Prostate gland (tissue), 2 donors: ENCODE measurements at regions not wholly inside any gene's neighbourhood (a gene's known extent, or its start where the extent isn't known, plus 50 kb on each side); places are given as distances from the start of the nearest gene placed in this dataset.

Experiments used
- DNase-seq: peaks from one replicate; pipeline ENCODE4 v3.0.0-alpha.2; 2019; ENCODE audit warnings: low spot score
- H3K27ac ChIP-seq, 2 donors: fragments of 200-600 bp; sonication (generic); 2 replicates each; pipeline ENCODE4 v1.5.1; 2017 to 2019
- H3K27me3 ChIP-seq: fragments of 200-600 bp; sonication (generic); replicated peaks from 2 replicates; pipeline ENCODE4 v1.5.1; 2019; ENCODE audit not compliant: insufficient read depth
- H3K36me3 ChIP-seq, 2 donors: fragments of 200-600 bp; sonication (generic); 1 replicate in 1 of 2; 2 replicates in 1 of 2; pipeline versions ENCODE4 v1.5.1 to v1.8.1; 2017 to 2019
- H3K4me1 ChIP-seq: fragments of 200-600 bp; sonication (generic); replicated peaks from 2 replicates; pipeline ENCODE4 v1.5.1; 2019
- H3K4me3 ChIP-seq, 2 donors: fragments of 200-600 bp; sonication (generic); 2 replicates each; pipeline ENCODE4 v1.5.1; 2017 to 2019
- H3K9me3 ChIP-seq: fragments of 200-600 bp; sonication (generic); 2 replicates; pipeline ENCODE4 v1.5.1; 2017
- POLR2A ChIP-seq: fragments of 450-650 bp; IDR thresholded peaks from one replicate; pipeline ENCODE4 v1.6.1; 2016; ENCODE audit warnings: antibody characterized with exemption, mild to moderate bottlenecking
- POLR2AphosphoS5 ChIP-seq: sonication (generic); formaldehyde crosslinking; IDR thresholded peaks from one replicate; pipeline ENCODE4 v1.6.1; 2017; ENCODE audit warnings: antibody characterized with exemption
- WGBS: methylation state at CpG from one replicate; pipeline ENCODE4 v1.1.5; 2018; 5-methylcytosine and 5-hydroxymethylcytosine counted together
- intact Hi-C: fragments of 100-400 bp; cut with DNase I; formaldehyde crosslinking; loops from one replicate; pipeline ENCODE4 v1.14.2; 2022
- TF ChIP-seq, protein P1 (sequence below), 4 experiments: fragments of 200-600 bp in 2 of 4; fragments of 450-650 bp in 2 of 4; sonication (generic) in 2 of 4; IDR thresholded peaks; 1 replicate in 3 of 4; 2 replicates in 1 of 4; pipeline ENCODE4 v1.5.1; 2016 to 2019; ENCODE audit warnings: antibody characterized with exemption in 4 of 4, mild to moderate bottlenecking in 2 of 4, moderate library complexity in 2 of 4

DNA sequence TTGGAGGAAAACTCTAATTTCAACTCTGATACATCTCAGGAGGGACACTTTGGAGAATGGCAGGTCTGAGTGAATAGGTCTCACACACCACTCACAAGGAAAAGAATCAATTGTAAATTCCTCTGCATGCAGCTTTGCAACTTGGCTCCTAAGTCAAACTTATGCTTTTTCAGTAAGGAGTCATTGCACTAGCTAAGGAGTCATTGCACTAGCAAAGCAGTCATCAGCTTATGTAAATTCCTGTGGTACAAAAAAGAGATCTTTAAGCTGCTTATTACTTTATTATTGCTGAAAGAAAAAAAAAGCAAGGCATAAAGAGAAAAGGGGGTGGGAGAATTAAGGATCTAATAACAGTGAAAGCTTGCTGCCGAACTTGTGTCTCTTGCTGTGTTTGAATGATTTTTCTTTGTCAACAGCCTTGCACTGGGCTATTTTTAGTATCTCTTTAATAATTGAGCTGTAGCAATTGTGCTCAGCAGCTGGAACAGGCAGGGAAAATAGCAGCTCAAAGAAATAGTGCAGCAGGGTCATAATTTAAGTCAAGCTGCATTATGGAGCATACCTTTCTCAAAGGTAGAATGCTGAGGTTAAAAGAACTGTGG lies 154.3 kb upstream of the ARPP21 start:
- WGBS, result 52% methylated on average over 1 of the region's 1 CpG
- Histone ChIP-seq H3K27me3 (no peaks in the 10 kb centered on the region), H3K36me3 (no peaks in the 10 kb centered on the region), H3K27ac (no peak overlapping the region), H3K4me3 (no peak overlapping the region), H3K9me3 (no peaks in the 10 kb centered on the region), H3K4me1 (no peaks in the 10 kb centered on the region)
- no peak for DNase-seq
- TF ChIP-seq POLR2A (no peak), POLR2AphosphoS5 (no peak)
- TF ChIP-seq, protein P1, sequence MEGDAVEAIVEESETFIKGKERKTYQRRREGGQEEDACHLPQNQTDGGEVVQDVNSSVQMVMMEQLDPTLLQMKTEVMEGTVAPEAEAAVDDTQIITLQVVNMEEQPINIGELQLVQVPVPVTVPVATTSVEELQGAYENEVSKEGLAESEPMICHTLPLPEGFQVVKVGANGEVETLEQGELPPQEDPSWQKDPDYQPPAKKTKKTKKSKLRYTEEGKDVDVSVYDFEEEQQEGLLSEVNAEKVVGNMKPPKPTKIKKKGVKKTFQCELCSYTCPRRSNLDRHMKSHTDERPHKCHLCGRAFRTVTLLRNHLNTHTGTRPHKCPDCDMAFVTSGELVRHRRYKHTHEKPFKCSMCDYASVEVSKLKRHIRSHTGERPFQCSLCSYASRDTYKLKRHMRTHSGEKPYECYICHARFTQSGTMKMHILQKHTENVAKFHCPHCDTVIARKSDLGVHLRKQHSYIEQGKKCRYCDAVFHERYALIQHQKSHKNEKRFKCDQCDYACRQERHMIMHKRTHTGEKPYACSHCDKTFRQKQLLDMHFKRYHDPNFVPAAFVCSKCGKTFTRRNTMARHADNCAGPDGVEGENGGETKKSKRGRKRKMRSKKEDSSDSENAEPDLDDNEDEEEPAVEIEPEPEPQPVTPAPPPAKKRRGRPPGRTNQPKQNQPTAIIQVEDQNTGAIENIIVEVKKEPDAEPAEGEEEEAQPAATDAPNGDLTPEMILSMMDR (IDR thresholded peaks at IDR 0.05), result no peak
- intact Hi-C loops, result no loop called here

DNA sequence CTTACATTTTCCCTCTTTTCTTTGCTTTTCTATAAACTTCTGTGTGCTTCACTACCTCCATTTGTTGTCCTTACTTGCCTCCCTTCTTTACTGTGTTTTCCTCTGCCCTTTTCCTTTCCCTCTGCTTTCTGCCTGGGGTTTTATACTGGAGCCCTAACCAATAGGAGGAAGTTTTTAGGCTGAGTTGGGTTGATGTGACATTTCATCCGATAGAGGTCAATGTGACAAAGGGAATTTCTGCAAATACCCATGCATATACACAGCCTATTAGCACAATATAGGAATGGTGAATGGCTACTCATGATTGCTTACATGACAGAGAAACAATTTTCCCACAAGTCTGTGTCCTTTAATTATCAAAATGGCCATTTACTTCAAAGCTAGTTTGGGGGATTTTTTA lies 153.0 kb upstream of the ARPP21 start:
- Histone ChIP-seq H3K27me3 (no peaks in the 10 kb centered on the region), H3K4me3 (no peak overlapping the region), H3K4me1 (no peaks in the 10 kb centered on the region), H3K27ac (no peak overlapping the region), H3K36me3 (no peaks in the 10 kb centered on the region), H3K9me3 (no peaks in the 10 kb centered on the region)
- WGBS, result 54% methylated on average over 1 of the region's 1 CpG
- TF ChIP-seq, protein P1 (IDR thresholded peaks at IDR 0.05), result no peak
- TF ChIP-seq POLR2A (no peak), POLR2AphosphoS5 (no peak)
- no peak for DNase-seq
- intact Hi-C loops, result no loop called here

DNA sequence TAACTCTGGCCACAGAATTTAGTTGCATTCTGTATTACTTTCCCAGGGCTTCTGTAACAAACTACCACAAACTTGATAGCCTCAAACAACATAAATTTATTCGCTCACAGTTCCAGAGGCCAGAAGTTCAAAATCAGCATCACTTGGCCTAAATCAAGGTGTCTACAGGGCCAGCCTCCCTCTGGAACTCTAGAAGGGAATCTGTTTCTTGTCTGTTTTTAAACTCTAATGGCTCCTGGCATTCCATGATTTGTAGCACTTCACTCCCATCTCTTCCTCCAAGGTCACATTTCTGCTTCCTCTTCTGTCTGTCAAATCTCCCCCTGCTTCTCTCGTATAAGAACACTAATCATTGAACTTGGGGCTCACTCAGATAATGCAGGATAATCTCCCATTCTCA lies 151.9 kb upstream of the ARPP21 start:
- H3K36me3 ChIP-seq, result no peaks in the 10 kb centered on the region
- DNase-seq, result no peak
- intact Hi-C loops, result no loop called here
- H3K27me3 ChIP-seq, result no peaks in the 10 kb centered on the region
- TF ChIP-seq POLR2AphosphoS5, result no peak
- TF ChIP-seq, protein P1 (IDR thresholded peaks at IDR 0.05), result no peak
- TF ChIP-seq POLR2A, result no peak
- no peak overlapping the region for H3K4me3 ChIP-seq
- no peaks in the 10 kb centered on the region for H3K9me3 ChIP-seq
- no peaks in the 10 kb centered on the region for H3K4me1 ChIP-seq
- 70% methylated on average over 2 of the region's 2 CpGs for WGBS
- no peak overlapping the region for H3K27ac ChIP-seq

DNA sequence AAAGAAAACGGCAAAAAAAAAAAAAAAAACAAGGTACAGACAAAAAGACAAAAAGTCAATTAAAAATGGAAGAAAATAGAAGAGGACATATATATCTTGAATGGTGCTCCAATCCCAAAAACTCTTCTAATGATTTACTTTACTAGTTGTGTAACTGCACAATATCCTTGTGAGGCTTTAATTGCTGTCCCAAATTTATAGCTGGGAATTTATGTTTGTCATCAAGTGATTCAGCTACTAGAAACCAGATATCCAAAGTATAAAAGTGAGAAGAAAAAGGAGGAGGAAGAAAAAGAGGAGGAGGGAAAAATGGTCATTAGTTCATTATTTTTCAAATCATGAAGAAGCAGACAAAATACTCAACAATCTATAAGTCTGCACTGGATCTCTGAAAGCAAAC lies 150.8 kb upstream of the ARPP21 start:
- DNase-seq, result no peak
- no peaks in the 10 kb centered on the region for H3K36me3 ChIP-seq

DNA sequence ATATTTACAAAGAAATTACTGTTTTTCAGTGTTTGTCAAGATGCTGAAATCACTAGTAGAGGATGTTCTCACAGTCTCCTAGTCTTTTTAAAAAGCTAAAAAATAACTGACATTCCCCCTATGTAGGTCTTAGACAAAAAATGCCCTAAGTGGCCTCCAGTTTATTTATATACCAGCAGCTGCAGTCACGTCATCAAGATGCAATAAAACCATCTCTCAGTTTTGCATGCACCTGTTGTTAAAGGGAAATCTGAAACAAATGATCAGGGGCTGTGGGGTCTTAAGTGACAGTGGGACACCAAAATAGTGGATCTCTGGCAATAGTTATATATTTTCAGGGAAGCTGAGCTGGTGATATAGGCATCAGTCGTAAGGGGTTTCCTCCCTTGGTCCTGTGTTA lies 146.5 kb upstream of the ARPP21 start:
- WGBS, result 61% methylated on average over 2 of the region's 2 CpGs
- no peaks in the 10 kb centered on the region for H3K27me3 ChIP-seq

More for the DNA sequence above, 150.8 kb upstream of the ARPP21 start:
- H3K9me3 ChIP-seq, result no peaks in the 10 kb centered on the region
- intact Hi-C loops, result no loop called here
- TF ChIP-seq POLR2AphosphoS5 (no peak), POLR2A (no peak)
- TF ChIP-seq, protein P1 (IDR thresholded peaks at IDR 0.05), result no peak
- no peaks in the 10 kb centered on the region for H3K27me3 ChIP-seq
- H3K27ac ChIP-seq, result no peak overlapping the region
- no peak overlapping the region for H3K4me3 ChIP-seq
- WGBS, result 68% methylated on average over 1 of the region's 1 CpG
- no peaks in the 10 kb centered on the region for H3K4me1 ChIP-seq

More for the DNA sequence above, 146.5 kb upstream of the ARPP21 start:
- Histone ChIP-seq H3K9me3 (no peaks in the 10 kb centered on the region), H3K4me1 (no peaks in the 10 kb centered on the region), H3K36me3 (no peaks in the 10 kb centered on the region), H3K4me3 (no peak overlapping the region), H3K27ac (no peak overlapping the region)
- TF ChIP-seq, protein P1 (IDR thresholded peaks at IDR 0.05), result no peak
- no peak for DNase-seq
- intact Hi-C loops, result no loop called here
